SW480 (cell line): ENCODE measurements at regions not wholly inside any gene's neighbourhood (a gene's known extent, or its start where the extent isn't known, plus 50 kb on each side); places are given as distances from the start of the nearest gene placed in this dataset.
A peak's percentile ranks its signal among the peaks of the same experiment; 100 is the strongest.
"Not testable (repeated sequence)": the region's sequence is repeated elsewhere in the genome, so short reads cannot be mapped to it uniquely, and the experiment has no call there.

Source experiments
- DNase-seq: peaks from one replicate; pipeline ENCODE4 v3.0.0-alpha.2; 2016; ENCODE audit warnings: low spot score

DNA sequence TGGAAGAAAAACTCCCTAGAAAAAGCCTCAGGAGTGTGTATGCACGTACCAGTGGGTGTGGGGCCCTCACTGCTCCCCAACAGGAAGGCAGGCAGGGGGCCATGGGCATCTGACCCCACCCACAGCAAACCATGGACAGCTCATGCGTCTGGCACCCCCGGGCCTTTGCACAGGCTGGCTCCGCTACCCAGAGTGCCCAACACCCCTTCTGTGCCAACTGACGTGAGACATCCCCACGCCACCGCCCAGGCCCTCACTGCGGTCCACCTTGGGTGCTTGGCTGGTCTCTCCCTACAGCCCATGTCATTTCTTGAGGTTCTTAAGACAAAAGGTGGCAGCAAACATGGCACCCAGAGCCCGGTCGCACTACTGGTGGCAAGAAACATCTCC, 91.4 kb downstream of the NCOR2 start:
- no peak for DNase-seq

DNA sequence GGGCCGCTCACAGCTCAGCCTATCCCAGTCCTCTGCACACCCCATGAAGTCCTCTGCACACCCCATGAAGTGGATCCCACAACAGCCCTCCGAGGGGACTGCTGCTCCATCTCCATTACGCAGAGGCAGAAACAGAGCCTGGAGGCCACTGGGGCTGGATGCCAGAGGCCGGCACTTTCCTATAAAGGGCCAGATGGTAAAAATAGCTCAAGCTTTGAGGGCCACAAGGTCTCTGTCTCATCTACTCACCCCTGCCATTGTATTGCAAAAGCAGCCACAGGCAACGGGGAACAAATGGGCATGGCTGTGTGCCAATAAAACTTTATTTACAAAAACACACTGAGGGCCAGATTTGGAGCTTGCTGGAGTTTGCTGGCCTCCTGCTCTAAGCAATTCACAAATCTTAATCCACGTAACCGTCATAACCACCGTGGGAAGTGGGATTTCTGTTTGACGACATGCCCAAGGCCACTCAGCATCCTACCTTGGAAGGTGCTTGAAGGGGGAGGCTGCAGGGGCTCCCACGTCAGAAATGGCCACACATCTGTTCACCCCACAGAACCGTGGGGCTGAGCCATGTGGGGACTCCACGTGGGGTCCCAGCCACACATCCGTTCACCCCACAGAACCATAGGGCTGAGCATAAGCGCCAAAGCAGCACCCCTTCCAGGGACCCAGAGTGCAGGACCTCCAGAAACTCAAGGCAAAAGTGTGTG, 92.0 kb downstream of the NCOR2 start:
- no peak for DNase-seq

DNA sequence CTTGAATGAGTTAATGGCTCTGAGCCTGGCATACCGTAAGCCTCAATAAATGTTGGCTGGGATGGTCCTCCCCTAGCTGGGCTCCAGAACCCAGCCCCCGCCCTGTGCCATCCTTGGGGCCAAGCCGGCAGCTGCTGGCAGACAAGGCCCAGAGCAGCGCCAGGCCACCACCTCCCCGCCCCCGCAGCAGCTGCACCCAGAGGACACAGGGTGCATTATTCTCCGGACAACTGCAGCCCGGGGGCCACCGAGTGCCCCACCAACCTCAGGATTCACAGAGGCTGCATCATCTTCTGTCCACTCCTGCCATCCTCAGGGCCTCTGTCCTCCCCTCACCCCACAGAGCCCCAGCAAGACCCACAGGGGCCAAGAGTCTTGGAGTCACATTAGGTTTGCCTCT, 92.7 kb downstream of the NCOR2 start:
- no peak for DNase-seq

DNA sequence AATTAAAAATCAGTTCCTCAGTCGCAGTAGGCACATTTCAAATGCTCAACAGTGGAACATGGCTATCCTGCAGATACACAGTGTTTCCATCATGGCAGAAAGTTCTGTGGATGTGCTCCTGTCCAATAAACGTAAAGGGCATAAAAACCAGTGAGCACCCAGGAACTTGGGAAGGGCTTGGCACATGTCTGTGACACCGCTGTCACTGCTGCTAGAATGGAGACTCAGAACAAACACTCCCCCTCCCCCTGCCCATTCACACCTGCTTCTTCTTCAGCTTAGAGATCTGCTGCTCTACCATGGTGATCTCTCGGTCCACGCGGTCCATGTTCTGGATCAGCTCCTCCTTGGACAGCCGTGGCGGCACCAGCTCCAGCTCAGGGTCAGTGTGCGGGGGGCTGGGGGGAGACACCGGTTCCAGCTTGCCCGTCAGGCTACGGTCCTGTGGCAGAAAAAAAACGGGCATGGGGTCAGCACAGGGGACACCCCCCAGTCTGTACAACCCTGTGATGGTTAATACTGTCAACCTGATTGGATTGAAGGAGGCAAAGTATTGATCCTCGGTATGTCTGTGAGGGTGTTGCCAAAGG, 94.6 kb downstream of the NCOR2 start:
- no peak for DNase-seq

DNA sequence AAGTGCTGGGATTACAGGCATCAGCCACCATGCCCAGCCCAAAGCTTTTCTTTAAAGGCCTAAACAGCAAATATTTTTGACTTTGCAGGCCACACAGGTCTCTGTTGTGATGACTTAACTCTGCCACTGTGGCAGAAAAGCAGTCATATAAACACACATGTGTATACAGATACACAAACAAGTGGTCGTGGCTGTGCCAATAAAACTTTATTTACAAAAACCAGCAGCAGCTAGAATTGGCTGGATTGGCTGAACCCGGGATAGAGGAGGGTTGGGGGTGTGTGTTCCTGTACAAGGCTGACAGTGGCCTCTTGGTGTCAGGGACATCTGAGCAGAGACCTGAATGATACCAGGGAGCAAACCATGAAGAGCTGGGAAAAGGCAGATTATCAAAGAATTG, 95.6 kb downstream of the NCOR2 start:
- DNase-seq: no peak

GRCh38 chr12:124470806-124471205, 96.6 kb downstream of the NCOR2 start:
- DNase-seq: no peak

GRCh38 chr12:124470139-124470538, 97.3 kb downstream of the NCOR2 start:
- no peak for DNase-seq

GRCh38 chr12:124469193-124469888, 98.1 kb downstream of the NCOR2 start:
- DNase-seq: no peak

- not testable (repeated sequence) for DNase-seq
These were observed 99.9 kb downstream of the NCOR2 start for GRCh38 chr12:124467549-124467948.

GRCh38 chr12:124466216-124467128, 100.9 kb downstream of the NCOR2 start:
- no peak for DNase-seq

DNA sequence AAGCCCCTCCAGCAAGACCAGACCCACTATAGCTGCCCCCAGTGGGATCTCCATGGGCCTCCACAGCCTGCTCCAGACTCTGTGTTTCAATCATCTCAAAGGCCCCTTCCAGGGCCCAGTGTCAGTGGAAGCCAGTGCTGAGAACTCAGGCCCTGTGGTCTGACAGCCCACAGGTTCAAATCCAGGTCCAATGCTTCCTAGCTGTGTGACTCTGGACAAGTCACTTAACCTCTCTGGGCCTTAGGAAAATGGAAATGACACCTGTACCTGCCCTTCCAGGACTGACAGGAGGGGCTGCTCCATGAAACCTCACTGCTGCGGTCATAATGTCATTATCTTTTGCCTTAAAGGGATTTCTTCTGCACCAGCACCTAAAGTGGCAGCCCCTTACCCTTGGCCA, 101.9 kb downstream of the NCOR2 start:
- DNase-seq: no peak

- DNase-seq: no peak
These were observed 102.6 kb downstream of the NCOR2 start for GRCh38 chr12:124464830-124465229.

DNA sequence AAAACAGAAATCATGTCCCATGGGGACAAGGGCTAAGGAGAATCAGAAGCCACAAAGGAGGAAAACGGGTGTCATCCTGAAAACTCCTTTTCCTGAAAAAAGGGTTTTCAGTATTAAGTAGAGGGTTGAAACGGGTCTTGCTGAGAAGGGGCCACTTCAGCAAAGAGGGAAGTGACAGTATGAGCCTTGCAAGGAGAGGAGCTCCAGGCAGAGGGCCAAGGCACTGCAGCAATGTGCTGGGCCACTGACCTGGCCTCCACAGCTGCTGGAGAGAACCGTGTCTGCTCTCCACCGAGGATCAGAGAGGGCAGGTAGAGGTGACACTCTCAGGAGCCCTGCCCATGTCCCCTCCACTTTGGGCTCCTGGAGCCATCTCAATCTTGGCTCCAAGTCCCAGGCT, 103.3 kb downstream of the NCOR2 start:
- DNase-seq: no peak

DNA sequence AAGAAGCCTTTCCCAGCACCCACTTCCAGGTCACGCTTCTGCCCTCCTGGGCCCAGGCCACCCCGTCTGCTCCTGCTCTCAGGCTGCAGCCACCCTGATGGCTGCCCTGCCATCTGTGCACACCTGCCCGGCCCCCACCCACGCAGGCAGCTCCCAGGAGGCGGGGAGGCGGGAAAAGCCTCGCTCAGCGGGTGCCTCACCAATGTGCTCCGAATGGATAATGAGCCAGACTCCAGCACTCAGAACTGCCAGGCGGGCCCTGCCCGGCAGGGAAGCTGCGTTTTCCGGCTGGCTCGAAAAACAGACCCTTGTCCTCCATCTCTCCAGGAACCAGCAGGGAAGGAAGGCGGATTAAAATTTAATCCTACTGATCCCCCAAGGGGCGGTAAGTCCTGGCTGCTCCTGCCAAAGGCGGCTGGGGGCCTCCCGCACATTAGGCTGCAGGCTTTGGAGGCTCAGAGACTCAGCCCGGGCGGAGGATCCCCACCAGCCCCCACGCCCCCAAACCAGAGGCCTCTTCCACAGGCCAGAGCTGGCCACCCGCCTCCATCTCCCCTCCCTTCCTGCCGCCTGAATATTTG, 104.0 kb downstream of the NCOR2 start:
- DNase-seq: peak; percentile 35

DNA sequence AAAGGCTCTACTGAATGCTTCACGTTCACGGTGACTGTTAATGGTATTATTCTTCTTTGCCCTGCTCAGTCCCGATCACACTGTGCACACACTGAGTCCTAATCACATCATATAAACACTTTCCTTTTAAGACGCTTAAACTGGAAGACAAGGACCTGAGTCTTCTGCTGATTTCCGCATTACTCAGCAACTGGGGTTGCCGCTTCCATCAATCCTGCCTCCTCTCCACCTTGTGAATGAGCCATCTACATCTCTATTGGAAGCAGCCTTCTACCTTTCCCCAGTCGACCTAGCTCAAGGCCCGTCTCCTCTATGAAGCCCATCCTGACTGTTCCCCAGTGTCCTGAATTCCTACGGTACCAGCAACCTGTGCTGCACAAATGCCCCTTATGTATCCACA, 104.7 kb downstream of the NCOR2 start:
- DNase-seq: peak; percentile 9

DNA sequence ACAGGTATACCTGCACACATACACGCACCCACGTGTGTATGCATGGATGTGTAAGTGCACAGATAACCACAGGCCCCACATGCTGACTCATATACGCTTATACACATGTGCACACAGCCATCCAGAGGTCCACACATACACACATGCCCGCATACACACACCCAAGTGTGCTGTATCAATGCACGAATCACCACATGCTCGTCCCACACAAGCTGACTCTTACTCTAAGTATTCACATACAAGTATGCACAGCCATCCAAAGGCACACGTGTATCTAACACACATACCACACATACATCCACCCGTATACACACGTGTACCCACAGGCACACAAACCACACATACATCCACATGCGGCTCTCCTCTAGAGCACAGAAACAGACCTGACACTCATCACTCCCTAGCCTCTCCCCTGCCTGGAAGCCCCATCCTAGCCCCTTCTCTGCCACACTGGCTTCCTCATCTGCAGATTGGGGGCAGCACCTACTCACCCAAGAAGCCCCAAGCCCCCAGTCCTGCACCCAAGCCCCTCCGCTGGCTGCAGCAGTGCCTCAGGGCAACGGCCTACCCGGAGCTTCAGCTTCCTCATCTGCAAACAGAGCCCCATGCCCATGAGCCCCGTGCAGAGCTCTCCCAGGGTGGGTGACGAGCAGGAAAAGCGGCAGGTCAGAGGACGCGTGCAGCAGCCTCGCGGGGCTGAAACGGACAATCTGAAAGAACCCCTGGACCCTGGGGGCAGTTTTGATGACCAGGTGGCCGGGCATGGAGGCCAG, 105.4 kb downstream of the NCOR2 start:
- no peak for DNase-seq

- DNase-seq: no peak
These were observed 106.2 kb downstream of the NCOR2 start for GRCh38 chr12:124461241-124461673.

GRCh38 chr12:124460771-124461170, 106.6 kb downstream of the NCOR2 start:
- DNase-seq: no peak

DNA sequence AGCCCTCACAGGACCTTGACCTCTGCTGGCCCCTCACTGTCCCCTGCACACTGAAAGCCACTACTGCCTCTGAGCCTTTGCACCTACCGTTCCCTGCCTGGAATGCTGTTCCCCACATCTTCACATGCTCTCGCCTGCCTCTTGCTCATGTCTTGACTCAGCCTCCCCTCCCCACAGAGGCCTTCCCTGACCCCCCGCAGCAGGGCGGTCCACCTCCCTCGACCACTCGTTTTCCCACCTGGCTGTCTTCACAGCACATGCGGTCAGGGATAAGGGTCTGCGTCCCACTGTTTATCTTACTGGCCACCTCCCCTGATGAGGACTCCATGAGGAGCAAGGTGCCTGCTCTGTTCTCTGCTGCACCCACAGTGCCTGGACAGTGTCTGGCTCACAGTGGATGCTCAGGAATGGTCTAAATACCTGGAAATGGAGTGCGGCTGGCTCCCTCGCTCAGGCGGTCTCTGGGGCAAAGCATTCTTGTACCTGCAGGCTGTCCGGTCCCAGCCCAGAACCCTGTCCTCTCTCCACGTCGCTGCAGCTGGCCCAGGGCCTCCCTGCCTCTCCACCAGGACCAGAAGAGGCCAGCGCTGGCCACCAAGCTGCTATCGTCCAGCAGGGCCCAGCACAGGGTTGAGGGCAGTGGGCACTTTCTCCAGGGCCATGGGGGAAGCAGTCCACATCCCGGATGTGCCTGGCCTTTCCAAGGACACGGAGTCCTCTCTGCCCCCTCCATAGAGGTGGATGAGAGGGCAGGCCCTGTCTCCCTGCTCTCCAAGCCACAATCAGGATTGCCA, 107.4 kb downstream of the NCOR2 start:
- DNase-seq: no peak
